Heart right ventricle (tissue), 16 donors: ENCODE measurements at regions not wholly inside any gene's neighbourhood (a gene's known extent, or its start where the extent isn't known, plus 50 kb on each side); places are given as distances from the start of the nearest gene placed in this dataset.

Experiments used
- ATAC-seq, 8 donors: fragments of 200-7000 bp; cut with Tn5 transposase; one replicate each; pipeline ENCODE4 v1.9.1; 2020; ENCODE audit warnings: mild to moderate bottlenecking in 8 of 8, moderate library complexity in 8 of 8, moderate number of reproducible peaks in 1 of 8
- DNase-seq, 2 donors: peaks; one replicate each; pipeline ENCODE4 v3.0.0-alpha.2; 2020
- H3K27ac ChIP-seq, 10 donors: fragments of 200-600 bp; sonication (generic) in 2 of 10; one replicate each; pipeline versions ENCODE4 v1.5.0 to v1.8.0; 2020 to 2022; ENCODE audit warnings: mild to moderate bottlenecking in 3 of 10
- H3K27me3 ChIP-seq, 7 donors: fragments of 200-600 bp; one replicate each; pipeline ENCODE4 v1.8.0; 2021 to 2022; ENCODE audit warnings: mild to moderate bottlenecking in 2 of 7
- H3K36me3 ChIP-seq, 9 donors: fragments of 200-600 bp; sonication (generic) in 1 of 9; one replicate each; pipeline versions ENCODE4 v1.5.0 to v1.8.0; 2020 to 2022; ENCODE audit warnings: mild to moderate bottlenecking in 2 of 9
- H3K4me1 ChIP-seq, 9 donors: fragments of 200-600 bp; sonication (generic) in 1 of 9; one replicate each; pipeline versions ENCODE4 v1.5.0 to v1.8.0; 2020 to 2022; ENCODE audit warnings: mild to moderate bottlenecking in 4 of 9
- H3K4me3 ChIP-seq, 10 donors: fragments of 200-600 bp; sonication (generic) in 2 of 10; one replicate each; pipeline versions ENCODE4 v1.5.0 to v1.8.0; 2020 to 2022; ENCODE audit warnings: mild to moderate bottlenecking in 7 of 10, moderate library complexity in 2 of 10
- H3K9me3 ChIP-seq, 11 donors: fragments of 200-600 bp in 10 of 11; sonication (generic) in 2 of 11; one replicate each; pipeline versions ENCODE4 v1.5.0 to v1.8.0; 2013 to 2022; ENCODE audit warnings: mild to moderate bottlenecking in 2 of 11, control low read depth in 1 of 11, moderate library complexity in 1 of 11
- CTCF ChIP-seq, 9 donors: fragments of 200-600 bp; sonication (generic) in 2 of 9; IDR thresholded peaks; one replicate each; pipeline versions ENCODE4 v1.5.0 to v1.8.0; 2021 to 2022; ENCODE audit warnings: antibody characterized with exemption in 9 of 9, mild to moderate bottlenecking in 5 of 9, moderate library complexity in 1 of 9
- WGBS, 2 donors: extraction: QIAGEN DNeasy Blood & Tissue Kit; methylation state at CpG; one replicate each; pipeline ENCODE4 v1.1.7; 2013; ENCODE audit warnings: inconsistent platforms in 1 of 2; 5-methylcytosine and 5-hydroxymethylcytosine counted together
- intact Hi-C, 10 donors: fragments of 100-400 bp; cut with DNase I; formaldehyde crosslinking; loops; one replicate each; pipeline versions ENCODE4 v1.11.1 to v1.14.2; 2022
- donor health status: Arrhythmogenic right ventricular cardiomyopathy.
- donor health status: ischemic (EF 13 %, LVEDD 7.1; RV severe dilation, severe dysfunction).
- donor health status: healthy with polysubstance abuse.
- donor health status: DM: no; HTN: yes; CAD: no.
- donor health status: DM: no; HTN: no; CAD: no.
- donor health status: ischemic (EF 25% LVEDD 6.9; RV normal size, moderate dysfunction).
- donor health status: ischemic (EF 25% LVEDD 5.7; RV mildly dilated, moderate dysfunction).
- donor health status: healthy.
- donor health status: DM: yes; HTN: yes; CAD: no.
- donor health status: Ischemic cardiomyopathy.
- donor health status: ischemic (EF 35%, LVEDD 5.7; RV mildly dilated, moderate dysfunction).
- donor health status: nonischemic (EF 11% LVEDD 7.7; RV severe dilation, severe dysfunction).
- donor health status: DM: yes; HTN: yes; CAD: no.
- donor health status: PGD.
- donor health status: ischemic (EF 29% LVEDD 5.4; RV normal size, mild dysfunction).
- donor health status: nonischemic (EF 23%, LVEDD 6.1; RV moderate dilation, normal function).

- Histone ChIP-seq H3K9me3 (peaks cover 0 to under 1% (median 0%) of the 10 kb centered on the region in 11 donors), H3K27me3 (no peaks in the 10 kb centered on the region), H3K27ac (no peak overlapping the region), H3K36me3 (no peaks in the 10 kb centered on the region), H3K4me3 (no peak overlapping the region), H3K4me1 (peaks cover 0 to 11% (median 0%) of the 10 kb centered on the region in 9 donors)
- intact Hi-C loops = no loop called here
- no peak for TF ChIP-seq CTCF (IDR thresholded peaks at IDR 0.05)
- DNase-seq (no peak), ATAC-seq (no peak)
- 80 to 93% methylated on average over 10 of the region's 10 CpGs for WGBS, 2 donors
Observed at GRCh38 chr4:112842513-112842912, 205.6 kb downstream of the LARP7 start.

- Histone ChIP-seq H3K4me1 (peaks cover 0 to 19% (median 5%) of the 10 kb centered on the region in 9 donors), H3K27me3 (no peaks in the 10 kb centered on the region), H3K9me3 (no peaks in the 10 kb centered on the region), H3K4me3 (no peak overlapping the region), H3K36me3 (no peaks in the 10 kb centered on the region), H3K27ac (no peak overlapping the region)
- no peak for TF ChIP-seq CTCF (IDR thresholded peaks at IDR 0.05)
- DNase-seq (no peak), ATAC-seq (no peak)
- WGBS, 2 donors = 72 to 80% methylated on average over 3 of the region's 3 CpGs
- intact Hi-C loops = no loop called here
Observed at GRCh38 chr4:112845386-112845785, 204.1 kb upstream of the ANK2 start.

- Histone ChIP-seq H3K36me3 (no peaks in the 10 kb centered on the region), H3K4me3 (no peak overlapping the region), H3K27ac (no peak overlapping the region), H3K9me3 (no peaks in the 10 kb centered on the region), H3K4me1 (peaks cover 0 to 19% (median 0%) of the 10 kb centered on the region in 9 donors), H3K27me3 (no peaks in the 10 kb centered on the region)
- WGBS, 2 donors = 87 to 90% methylated on average over 4 of the region's 4 CpGs
- intact Hi-C loops = no loop called here
- DNase-seq = no peak
- no peak for TF ChIP-seq CTCF (IDR thresholded peaks at IDR 0.05)
- ATAC-seq = no peak
Observed at GRCh38 chr4:112847045-112847444, 202.4 kb upstream of the ANK2 start.

- ATAC-seq (no peak), DNase-seq (no peak)
- Histone ChIP-seq H3K4me3 (no peak overlapping the region), H3K9me3 (no peaks in the 10 kb centered on the region), H3K36me3 (no peaks in the 10 kb centered on the region), H3K27me3 (no peaks in the 10 kb centered on the region), H3K27ac (no peak overlapping the region), H3K4me1 (peaks cover 0 to 19% (median 0%) of the 10 kb centered on the region in 9 donors)
- 83 to 90% methylated on average over 4 of the region's 4 CpGs for WGBS, 2 donors
- no peak for TF ChIP-seq CTCF (IDR thresholded peaks at IDR 0.05)
- intact Hi-C loops = no loop called here
Observed at GRCh38 chr4:112847781-112848180, 201.7 kb upstream of the ANK2 start.
